Mesenteric fat pad (tissue), 1 donor: ENCODE measurements at regions not wholly inside any gene's neighbourhood (a gene's known extent, or its start where the extent isn't known, plus 50 kb on each side); places are given as distances from the start of the nearest gene placed in this dataset.

Experiments used
- DNase-seq: peaks from one replicate; pipeline ENCODE4 v3.0.0-alpha.2; 2020; ENCODE audit warnings: low spot score
- donor health status: DM: yes; HTN: yes; CAD: no.

DNA sequence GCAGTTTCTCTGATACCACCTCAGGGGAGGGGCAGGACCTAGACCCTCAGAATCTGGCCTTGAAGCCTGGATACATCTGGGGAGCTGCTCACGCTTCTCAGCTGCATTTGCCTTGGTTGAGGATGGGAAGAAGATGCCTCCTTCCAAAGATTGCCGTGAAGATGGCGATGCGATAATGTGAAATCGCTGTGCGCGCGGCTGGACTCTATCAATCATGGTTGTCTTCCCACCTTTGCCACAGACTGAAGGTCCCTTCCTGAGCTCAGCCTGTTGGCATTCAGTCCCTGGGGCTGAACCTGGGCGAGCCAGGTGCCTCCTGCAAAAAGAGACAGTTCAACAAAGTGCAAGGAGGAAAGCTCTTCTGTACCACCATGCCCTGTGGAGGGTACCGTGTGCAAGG lies 114.4 kb upstream of the SLC45A1 start:
- no peak for DNase-seq

DNA sequence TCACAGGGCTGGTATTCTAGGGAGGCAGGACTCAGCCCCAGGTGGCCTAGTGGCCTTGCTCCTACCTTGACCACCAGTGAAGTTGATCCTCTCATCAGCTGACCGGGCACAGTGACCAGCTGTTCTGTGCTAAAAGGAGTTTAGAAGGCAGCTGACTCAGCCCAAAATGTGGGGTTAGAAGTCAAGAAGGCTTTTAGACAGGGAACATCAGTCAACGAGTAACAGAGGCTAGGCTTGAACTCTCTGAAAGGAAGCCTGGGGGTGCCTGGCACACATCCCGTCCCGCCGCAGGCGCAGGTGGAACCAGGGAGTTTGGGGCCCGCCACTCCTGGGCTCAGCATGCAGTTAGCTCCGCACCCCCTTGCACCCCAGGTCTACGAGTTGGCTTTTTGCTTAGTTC lies 114.9 kb upstream of the SLC45A1 start:
- no peak for DNase-seq

DNA sequence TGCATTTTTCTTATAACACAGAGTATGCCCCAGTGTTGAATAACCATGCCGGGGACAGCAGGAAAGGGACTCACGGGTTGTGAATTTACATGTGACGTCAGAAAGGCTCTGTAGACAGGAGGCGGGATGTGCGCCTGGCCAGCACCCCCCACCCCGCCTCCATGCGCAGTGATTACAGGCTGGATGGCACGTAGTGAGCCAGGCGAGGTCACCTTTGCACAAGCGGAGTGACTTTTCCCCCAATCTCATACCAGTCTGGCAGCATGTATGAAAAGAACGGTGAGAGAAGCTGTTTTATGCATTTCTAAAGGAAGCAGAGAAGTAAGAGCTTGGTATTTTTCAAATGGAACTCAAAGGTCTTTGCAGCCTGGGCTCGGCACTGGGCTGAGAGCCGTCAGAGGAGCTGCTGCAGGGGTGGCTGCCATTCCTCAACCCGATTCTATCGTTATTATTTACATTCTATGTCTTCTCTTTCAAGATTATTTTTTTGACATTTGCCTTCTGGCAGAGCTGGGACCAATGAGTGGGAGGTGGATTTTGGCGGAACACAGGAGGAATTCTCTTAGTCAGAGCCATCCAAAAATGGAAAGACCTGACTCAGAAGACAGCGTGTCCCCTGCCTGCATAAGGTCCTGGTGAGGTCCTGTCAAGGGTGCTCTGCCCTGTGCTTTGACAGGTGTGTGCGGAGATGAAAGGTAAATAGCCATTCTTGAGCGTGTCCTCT lies 115.6 kb upstream of the SLC45A1 start:
- DNase-seq: no peak

- no peak for DNase-seq
Measured at GRCh38 chr1:8201331-8201861, 116.5 kb upstream of the SLC45A1 start.

- DNase-seq: no peak
Measured at GRCh38 chr1:8200317-8201115, 117.4 kb upstream of the SLC45A1 start.

DNA sequence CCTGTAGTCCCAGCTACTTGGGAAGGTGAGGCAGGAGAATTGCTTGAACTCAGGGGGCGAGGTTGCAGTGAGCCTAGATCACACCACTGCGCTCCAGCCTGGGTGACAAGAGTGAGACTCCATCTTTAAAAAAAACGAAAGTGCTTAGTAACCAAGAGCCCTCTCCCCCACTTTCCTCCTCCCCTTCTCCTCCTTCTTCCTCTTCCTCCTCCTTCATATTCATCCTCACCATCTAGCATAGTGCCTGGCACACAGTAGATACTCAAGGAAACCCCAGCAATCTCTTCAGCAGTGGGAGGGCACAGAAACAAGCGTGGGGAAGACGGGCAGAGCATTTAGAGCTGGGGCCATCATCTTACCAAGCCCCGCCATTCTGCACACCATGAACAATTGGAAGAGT lies 119.4 kb upstream of the SLC45A1 start:
- no peak for DNase-seq

- no peak for DNase-seq
Measured at GRCh38 chr1:8197493-8198282, 120.2 kb upstream of the SLC45A1 start.

- no peak for DNase-seq
Measured at GRCh38 chr1:8194481-8195227, 123.3 kb upstream of the SLC45A1 start.

- DNase-seq: no peak
Measured at GRCh38 chr1:8193840-8194406, 124.0 kb upstream of the SLC45A1 start.

DNA sequence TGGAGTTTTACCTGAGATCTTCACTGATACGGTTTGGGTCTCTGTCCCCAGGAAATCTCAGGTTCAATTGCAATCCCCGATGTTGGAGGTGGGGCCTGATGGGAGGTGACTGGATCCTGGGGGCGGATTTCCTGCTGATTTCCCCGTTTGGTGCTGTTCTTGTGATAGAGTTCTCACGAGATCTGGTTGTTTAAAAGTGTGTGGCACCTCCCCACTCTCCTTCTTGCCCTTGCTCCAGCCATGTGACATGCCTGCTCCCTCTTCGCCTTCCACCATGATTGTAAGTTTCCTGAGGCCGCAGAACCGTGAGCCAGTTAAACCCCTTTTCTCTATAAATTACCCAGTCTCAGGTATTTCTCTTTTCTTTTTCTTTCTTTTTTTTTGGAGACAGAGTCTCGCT lies 126.4 kb upstream of the SLC45A1 start:
- DNase-seq: no peak

GRCh38 chr1:8189931-8190483 lies 127.9 kb upstream of the SLC45A1 start:
- DNase-seq: no peak

GRCh38 chr1:8185400-8185799 lies 132.5 kb upstream of the SLC45A1 start:
- no peak for DNase-seq

DNA sequence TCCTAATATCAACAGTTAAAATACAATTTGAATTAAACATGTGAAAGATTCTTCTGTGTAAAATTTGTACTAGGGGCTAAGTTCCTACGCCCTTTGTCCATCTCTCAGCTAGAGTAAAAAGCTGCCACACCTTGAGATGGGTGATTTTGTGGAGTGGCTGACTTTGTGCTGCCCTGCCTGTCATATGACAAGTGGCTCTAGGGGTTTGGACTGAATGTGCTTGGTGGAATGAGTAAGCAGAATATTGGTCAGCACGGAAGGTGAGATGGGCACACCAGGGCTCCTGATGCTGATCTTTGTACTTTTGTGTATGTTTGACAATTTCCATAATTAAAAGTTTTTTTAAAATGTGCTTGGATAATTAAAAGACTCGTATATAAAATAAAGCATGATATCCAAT lies 133.6 kb upstream of the SLC45A1 start:
- no peak for DNase-seq

- no peak for DNase-seq
Measured at GRCh38 chr1:8182034-8182761, 135.7 kb upstream of the SLC45A1 start.

DNA sequence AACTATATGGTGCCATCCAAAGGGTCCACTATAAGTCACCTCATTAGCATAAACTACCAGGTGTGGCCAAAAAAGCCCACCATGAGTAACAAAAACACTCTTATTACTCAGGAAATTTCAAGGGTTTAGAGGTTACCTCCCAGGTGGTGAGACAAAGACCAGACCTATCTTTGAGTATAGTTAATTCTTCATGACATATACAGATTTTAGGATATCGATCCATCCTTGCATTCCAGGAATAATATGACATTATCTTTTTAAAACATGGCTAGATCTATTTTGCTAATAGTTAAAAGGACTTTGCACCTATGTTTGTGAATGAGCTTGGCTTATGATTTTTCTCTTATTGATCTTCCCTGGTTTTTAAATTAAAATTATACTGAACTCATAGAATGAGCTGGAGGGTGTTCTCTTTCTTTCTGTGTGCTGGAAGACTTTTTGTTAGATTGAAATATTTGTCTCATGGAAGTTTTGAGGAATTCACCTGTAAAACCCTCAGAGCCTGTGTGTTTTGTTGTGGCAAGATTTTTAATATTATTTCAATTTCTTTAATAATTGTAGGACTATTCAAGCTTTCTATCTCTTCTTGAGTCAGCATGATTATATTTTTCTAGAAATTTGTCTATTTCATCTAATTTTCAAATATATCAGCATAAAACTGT lies 138.7 kb upstream of the SLC45A1 start:
- no peak for DNase-seq

GRCh38 chr1:8176279-8176678 lies 141.6 kb upstream of the SLC45A1 start:
- DNase-seq: no peak

- DNase-seq: no peak
Measured at GRCh38 chr1:8174807-8175206, 143.1 kb upstream of the SLC45A1 start.

GRCh38 chr1:8171751-8172464 lies 145.8 kb upstream of the ERRFI1 start:
- DNase-seq: no peak
